IMR-90 (cell line): ENCODE measurements at regions not wholly inside any gene's neighbourhood (a gene's known extent, or its start where the extent isn't known, plus 50 kb on each side); places are given as distances from the start of the nearest gene placed in this dataset.

Source experiments
- ATAC-seq: fragments of 200-7000 bp; cut with Tn5 transposase; 2 replicates; pipeline ENCODE4 v1.9.1; 2020; ENCODE audit warnings: low read depth, mild to moderate bottlenecking, moderate library complexity
- BruUV-seq: library from RNA; stranded (reverse); fragments of 400-500 nt; replicated peaks from 2 replicates; lab custom pipeline; 2021; lab: Mats Ljungman, UMichigan
- CTCF ChIA-PET: fragments of 300-600 bp; formaldehyde crosslinking; extraction: SDS; loops from one replicate; lab custom pipeline; 2021; ENCODE audit warnings: antibody characterized with exemption; lab: Yijun Ruan, JAX
- POLR2A ChIA-PET: fragments of 300-600 bp; sonication (Branson Sonifier 250); formaldehyde crosslinking; loops from one replicate; lab custom pipeline; 2022; ENCODE audit warnings: antibody characterized with exemption; ENCODE audit not compliant: unreplicated experiment; lab: Charles Lee
- DNase-seq: peaks from one replicate; pipeline ENCODE4 v3.0.0; 2013
- H2AFZ ChIP-seq: replicated peaks from 2 replicates; pipeline ENCODE3; 2013; ENCODE audit warnings: low read length, mild to moderate bottlenecking; ENCODE audit not compliant: poor library complexity
- H2AK5ac ChIP-seq: 2 replicates; pipeline ENCODE4 v1.6.1; 2013; ENCODE audit warnings: low read depth, low read length, inconsistent platforms
- H2AK9ac ChIP-seq: replicated peaks from 2 replicates; pipeline ENCODE3; 2013; ENCODE audit warnings: mild to moderate bottlenecking, low read depth, low read length, moderate library complexity; ENCODE audit not compliant: poor library complexity
- H2BK120ac ChIP-seq: 2 replicates; pipeline ENCODE4 v1.6.1; 2013; ENCODE audit warnings: low read depth, low read length, inconsistent platforms
- H2BK15ac ChIP-seq: 3 replicates; pipeline ENCODE4 v1.6.1; 2013; ENCODE audit warnings: low read depth, low read length, inconsistent platforms
- H2BK20ac ChIP-seq: 2 replicates; pipeline ENCODE4 v1.6.1; 2013; ENCODE audit warnings: low read depth, mild to moderate bottlenecking, inconsistent platforms, low read length, moderate library complexity
- H2BK5ac ChIP-seq: 2 replicates; pipeline ENCODE4 v1.6.1; 2013; ENCODE audit warnings: mild to moderate bottlenecking, low read depth, low read length, inconsistent platforms; ENCODE audit not compliant: poor library complexity, severe bottlenecking
- H3K14ac ChIP-seq: replicated peaks from 2 replicates; pipeline ENCODE4 v1.6.1; 2013; ENCODE audit warnings: low read depth, low read length, inconsistent platforms
- H3K18ac ChIP-seq: 2 replicates; pipeline ENCODE4 v1.6.1; 2013; ENCODE audit warnings: low read depth, low read length, control low read depth
- H3K23ac ChIP-seq: 2 replicates; pipeline ENCODE4 v1.6.1; 2013; ENCODE audit warnings: low read depth, low read length, inconsistent platforms
- H3K27ac ChIP-seq: 2 replicates; pipeline ENCODE4 v1.5.1; 2013; ENCODE audit warnings: mild to moderate bottlenecking, control low read depth, low read length; ENCODE audit not compliant: insufficient read depth
- H3K27me3 ChIP-seq: 2 replicates; pipeline ENCODE4 v1.6.1; 2013; ENCODE audit warnings: low read length; ENCODE audit not compliant: control insufficient read depth, insufficient read depth
- H3K36me3 ChIP-seq: 2 replicates; pipeline ENCODE4 v1.6.1; 2013; ENCODE audit warnings: low read length, mixed read lengths; ENCODE audit not compliant: control insufficient read depth, insufficient read depth
- H3K4ac ChIP-seq: 2 replicates; pipeline ENCODE4 v1.6.1; 2013; ENCODE audit warnings: low read depth, low read length, inconsistent platforms
- H3K4me1 ChIP-seq: 2 replicates; pipeline ENCODE4 v1.6.1; 2013; ENCODE audit warnings: low read length, mixed read lengths; ENCODE audit not compliant: control insufficient read depth, insufficient read depth
- H3K4me2 ChIP-seq: 2 replicates; pipeline ENCODE4 v1.6.1; 2013; ENCODE audit warnings: low read depth, mild to moderate bottlenecking, control low read depth, low read length, moderate library complexity
- H3K4me3 ChIP-seq: 2 replicates; pipeline ENCODE4 v1.5.1; 2013; ENCODE audit warnings: low read depth, mild to moderate bottlenecking, control low read depth, low read length, moderate library complexity; ENCODE audit not compliant: insufficient read depth
- H3K56ac ChIP-seq: 2 replicates; pipeline ENCODE4 v1.6.1; 2013; ENCODE audit warnings: low read length, inconsistent platforms; ENCODE audit not compliant: insufficient read depth; ENCODE audit errors: extremely low read depth
- H3K79me1 ChIP-seq, 2 experiments: 2 replicates each; pipeline ENCODE4 v1.6.1; 2013; ENCODE audit warnings: low read length in 2 of 2, inconsistent platforms in 1 of 2, low read depth in 1 of 2
- H3K9ac ChIP-seq: 2 replicates; pipeline ENCODE4 v1.6.1; 2013; ENCODE audit warnings: low read depth, low read length, control low read depth
- H3K9me1 ChIP-seq: 2 replicates; pipeline ENCODE4 v1.6.1; 2013; ENCODE audit warnings: low read length, inconsistent platforms; ENCODE audit not compliant: insufficient read depth
- H3K9me3 ChIP-seq: 2 replicates; pipeline ENCODE4 v1.6.1; 2013; ENCODE audit warnings: low read length; ENCODE audit not compliant: control insufficient read depth, insufficient read depth
- H4K20me1 ChIP-seq: 2 replicates; pipeline ENCODE4 v1.6.1; 2013; ENCODE audit warnings: low read length, inconsistent platforms; ENCODE audit not compliant: insufficient read depth
- H4K5ac ChIP-seq: 2 replicates; pipeline ENCODE4 v1.6.1; 2013; ENCODE audit warnings: mild to moderate bottlenecking, low read depth, low read length, control low read depth
- H4K8ac ChIP-seq, 2 experiments: 2 replicates each; pipeline ENCODE4 v1.6.1; 2013; ENCODE audit warnings: low read depth in 2 of 2, low read length in 2 of 2, control low read depth in 1 of 2, inconsistent platforms in 1 of 2
- H4K91ac ChIP-seq: 2 replicates; pipeline ENCODE4 v1.6.1; 2013; ENCODE audit warnings: low read depth, low read length, inconsistent platforms; ENCODE audit not compliant: insufficient read depth
- BHLHE40 ChIP-seq: fragments of 150-350 bp; IDR thresholded peaks from 2 replicates; pipeline ENCODE4 v1.6.1; 2016; ENCODE audit warnings: mild to moderate bottlenecking, low read depth, low read length
- CEBPB ChIP-seq: IDR thresholded peaks from 2 replicates; pipeline ENCODE4 v1.6.1; 2012; ENCODE audit warnings: low read depth, low read length, improper control_type of control experiment
- CHD1 ChIP-seq: IDR thresholded peaks from 2 replicates; pipeline ENCODE4 v1.6.1; 2012; ENCODE audit warnings: low read depth, low read length, improper control_type of control experiment
- FOS ChIP-seq: fragments of 150-350 bp; IDR thresholded peaks from 2 replicates; pipeline ENCODE4 v1.6.1; 2016; ENCODE audit warnings: low read depth, low read length
- MAFK ChIP-seq: IDR thresholded peaks from 2 replicates; pipeline ENCODE4 v1.6.1; 2012; ENCODE audit warnings: low read depth, low read length, improper control_type of control experiment
- MAZ ChIP-seq: IDR thresholded peaks from 2 replicates; pipeline ENCODE4 v1.6.1; 2012; ENCODE audit warnings: low read depth, mild to moderate bottlenecking, low read length, improper control_type of control experiment, moderate library complexity, borderline replicate concordance
- MXI1 ChIP-seq: IDR thresholded peaks from 2 replicates; pipeline ENCODE4 v1.6.1; 2012; ENCODE audit warnings: low read depth, mild to moderate bottlenecking, low read length, moderate library complexity, borderline replicate concordance
- NFE2L2 ChIP-seq: fragments of 150-350 bp; IDR thresholded peaks from 2 replicates; pipeline ENCODE4 v1.6.1; 2016; ENCODE audit warnings: low read depth, mild to moderate bottlenecking, low read length
- POLR2A ChIP-seq: IDR thresholded peaks from 2 replicates; pipeline ENCODE4 v1.6.1; 2012; ENCODE audit warnings: mild to moderate bottlenecking, low read depth, low read length
- RAD21 ChIP-seq: IDR thresholded peaks from 2 replicates; pipeline ENCODE4 v1.6.1; 2012; ENCODE audit warnings: low read length, improper control_type of control experiment
- RCOR1 ChIP-seq: IDR thresholded peaks from 2 replicates; pipeline ENCODE4 v1.6.1; 2012; ENCODE audit warnings: mild to moderate bottlenecking, low read length, improper control_type of control experiment; ENCODE audit not compliant: insufficient replicate concordance
- RFX5 ChIP-seq: IDR thresholded peaks from 2 replicates; pipeline ENCODE4 v1.8.0; 2012; ENCODE audit warnings: low read depth, mild to moderate bottlenecking, low read length, moderate library complexity
- SMC3 ChIP-seq: fragments of 150-350 bp; IDR thresholded peaks from 2 replicates; pipeline ENCODE4 v1.6.1; 2016; ENCODE audit warnings: low read depth, mild to moderate bottlenecking, antibody characterized with exemption, low read length, moderate library complexity
- WGBS, 2 experiments: methylation state at CpG; one replicate each; pipeline versions ENCODE4 v1.1.5 to v1.1.7; 2013; ENCODE audit warnings: missing lambda C conversion rate in 2 of 2; ENCODE audit not compliant: insufficient read length in 1 of 2; ENCODE audit errors: extremely low coverage in 2 of 2; 5-methylcytosine and 5-hydroxymethylcytosine counted together
- dilution Hi-C: fragments of 300-500 bp; cut with HindIII; formaldehyde crosslinking; loops from one replicate; pipeline ENCODE4 v1.14.3; 2018; ENCODE audit warnings: low sequenced_read_pairs; ENCODE audit not compliant: unreplicated experiment
- in situ Hi-C: fragments of 300-500 bp; cut with MboI; formaldehyde crosslinking; loops from 3 replicates; pipeline ENCODE4 v1.14.3; 2019; ENCODE audit warnings: low sequenced_read_pairs, inconsistent platforms, mixed read lengths
- intact Hi-C: fragments of 100-400 bp; cut with micrococcal nuclease; formaldehyde crosslinking; loops from 2 replicates; pipeline ENCODE4 v1.10.0; 2022
- TF ChIP-seq, protein P1 (sequence below): fragments of 150-350 bp; IDR thresholded peaks from 2 replicates; pipeline ENCODE4 v1.6.1; 2017; ENCODE audit warnings: mild to moderate bottlenecking, antibody characterized with exemption, low read length, low read depth
- TF ChIP-seq, protein P2 (sequence below): fragments of 150-350 bp; IDR thresholded peaks from 2 replicates; pipeline ENCODE4 v1.6.1; 2016; ENCODE audit warnings: low read depth, mild to moderate bottlenecking, low read length, moderate library complexity, borderline replicate concordance
- TF ChIP-seq, protein P3 (sequence below): conservative IDR thresholded peaks from 2 replicates; pipeline ENCODE4 v1.5.1; 2012; ENCODE audit warnings: mild to moderate bottlenecking, low read depth, low read length, improper control_type of control experiment

DNA sequence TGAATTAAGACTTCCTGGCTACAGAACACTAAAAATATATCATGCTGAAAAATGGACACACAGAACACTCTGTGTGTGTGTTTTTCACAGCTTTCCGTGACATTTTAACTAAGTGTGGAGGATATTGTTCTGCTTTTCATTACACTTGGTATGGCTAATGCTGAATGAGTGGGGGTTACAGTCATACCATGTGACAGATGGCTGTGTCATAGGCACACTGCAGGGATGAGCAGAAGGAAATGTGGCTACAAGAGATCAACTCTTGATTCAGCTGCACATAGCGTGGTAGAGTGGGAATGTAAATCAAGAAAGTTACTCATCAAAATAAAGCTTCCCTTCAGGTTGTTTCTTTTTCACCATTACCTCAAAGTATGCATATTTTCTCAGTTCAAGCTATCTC, 669.8 kb downstream of the IQCM start:
- no peaks in the 10 kb centered on the region for H3K79me1 ChIP-seq
- H3K14ac ChIP-seq, result peak overlapping the region; percentile 66; the same call in 1 of the 2 replicates
- H2BK20ac ChIP-seq, result peak overlapping the region; percentile 88
- no peak overlapping the region for H3K23ac ChIP-seq
- peak overlapping the region; percentile 2; the same call in 1 of the 2 replicates for H3K4me2 ChIP-seq
- H3K56ac ChIP-seq, result peak overlapping the region; percentile 34; the same call in 1 of the 2 replicates
- in situ Hi-C loops (no loop called here), intact Hi-C loops (no loop called here), dilution Hi-C loops (no loop called here)
- H3K4ac ChIP-seq, result peak overlapping the region; percentile 81; the same call in 1 of the 2 replicates
- no peaks in the 10 kb centered on the region for H3K9me1 ChIP-seq
- peak overlapping the region; percentile 72; the same call in 1 of the 2 replicates for H3K18ac ChIP-seq
- no peaks in the 10 kb centered on the region for H4K20me1 ChIP-seq
- H2AFZ ChIP-seq, result peak overlapping the region; percentile 77
- H2AK5ac ChIP-seq, result no peak overlapping the region
- H3K9me3 ChIP-seq, result no peaks in the 10 kb centered on the region
- H4K5ac ChIP-seq, result no peak overlapping the region; the same call in 1 of the 2 replicates
- no peak overlapping the region for H3K4me3 ChIP-seq
- TF ChIP-seq CHD1 (no peak), CEBPB (no peak), FOS (peak; percentile 57; the same call in 1 of the 2 replicates), MAZ (no peak), RCOR1 (no peak), BHLHE40 (peak; percentile 84), RAD21 (no peak), MXI1 (no peak), NFE2L2 (no peak), SMC3 (no peak), MAFK (0 out of 2 replicates have a peak, but pooled peaks have one; percentile 3), POLR2A (no peak), RFX5 (no peak)
- TF ChIP-seq, protein P1, sequence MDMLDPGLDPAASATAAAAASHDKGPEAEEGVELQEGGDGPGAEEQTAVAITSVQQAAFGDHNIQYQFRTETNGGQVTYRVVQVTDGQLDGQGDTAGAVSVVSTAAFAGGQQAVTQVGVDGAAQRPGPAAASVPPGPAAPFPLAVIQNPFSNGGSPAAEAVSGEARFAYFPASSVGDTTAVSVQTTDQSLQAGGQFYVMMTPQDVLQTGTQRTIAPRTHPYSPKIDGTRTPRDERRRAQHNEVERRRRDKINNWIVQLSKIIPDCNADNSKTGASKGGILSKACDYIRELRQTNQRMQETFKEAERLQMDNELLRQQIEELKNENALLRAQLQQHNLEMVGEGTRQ, result peak; percentile 79
- TF ChIP-seq, protein P2, sequence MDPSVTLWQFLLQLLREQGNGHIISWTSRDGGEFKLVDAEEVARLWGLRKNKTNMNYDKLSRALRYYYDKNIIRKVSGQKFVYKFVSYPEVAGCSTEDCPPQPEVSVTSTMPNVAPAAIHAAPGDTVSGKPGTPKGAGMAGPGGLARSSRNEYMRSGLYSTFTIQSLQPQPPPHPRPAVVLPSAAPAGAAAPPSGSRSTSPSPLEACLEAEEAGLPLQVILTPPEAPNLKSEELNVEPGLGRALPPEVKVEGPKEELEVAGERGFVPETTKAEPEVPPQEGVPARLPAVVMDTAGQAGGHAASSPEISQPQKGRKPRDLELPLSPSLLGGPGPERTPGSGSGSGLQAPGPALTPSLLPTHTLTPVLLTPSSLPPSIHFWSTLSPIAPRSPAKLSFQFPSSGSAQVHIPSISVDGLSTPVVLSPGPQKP, result no peak
- TF ChIP-seq, protein P3, sequence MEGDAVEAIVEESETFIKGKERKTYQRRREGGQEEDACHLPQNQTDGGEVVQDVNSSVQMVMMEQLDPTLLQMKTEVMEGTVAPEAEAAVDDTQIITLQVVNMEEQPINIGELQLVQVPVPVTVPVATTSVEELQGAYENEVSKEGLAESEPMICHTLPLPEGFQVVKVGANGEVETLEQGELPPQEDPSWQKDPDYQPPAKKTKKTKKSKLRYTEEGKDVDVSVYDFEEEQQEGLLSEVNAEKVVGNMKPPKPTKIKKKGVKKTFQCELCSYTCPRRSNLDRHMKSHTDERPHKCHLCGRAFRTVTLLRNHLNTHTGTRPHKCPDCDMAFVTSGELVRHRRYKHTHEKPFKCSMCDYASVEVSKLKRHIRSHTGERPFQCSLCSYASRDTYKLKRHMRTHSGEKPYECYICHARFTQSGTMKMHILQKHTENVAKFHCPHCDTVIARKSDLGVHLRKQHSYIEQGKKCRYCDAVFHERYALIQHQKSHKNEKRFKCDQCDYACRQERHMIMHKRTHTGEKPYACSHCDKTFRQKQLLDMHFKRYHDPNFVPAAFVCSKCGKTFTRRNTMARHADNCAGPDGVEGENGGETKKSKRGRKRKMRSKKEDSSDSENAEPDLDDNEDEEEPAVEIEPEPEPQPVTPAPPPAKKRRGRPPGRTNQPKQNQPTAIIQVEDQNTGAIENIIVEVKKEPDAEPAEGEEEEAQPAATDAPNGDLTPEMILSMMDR, result no peak
- BruUV-seq, result no TSS peak
- ATAC-seq, result peak; percentile 99
- H2BK15ac ChIP-seq, result peak overlapping the region; percentile 64; the same call in 2 of the 3 replicates
- H3K4me1 ChIP-seq, result peaks cover 4% of the 10 kb centered on the region; the same call in 1 of the 2 replicates
- peak overlapping the region; percentile 93 for H2BK5ac ChIP-seq
- H3K27me3 ChIP-seq, result no peaks in the 10 kb centered on the region
- no peak overlapping the region for H3K9ac ChIP-seq
- H2AK9ac ChIP-seq, result no peak overlapping the region
- H4K91ac ChIP-seq, result no peak overlapping the region
- no peaks in the 10 kb centered on the region for H3K36me3 ChIP-seq
- H2BK120ac ChIP-seq, result peak overlapping the region; percentile 92
- WGBS, 2 experiments, result no CpG with 5 or more reads among the region's 2 CpGs
- CTCF ChIA-PET, result no interaction called here
- POLR2A ChIA-PET, result no interaction called here
- no peak overlapping the region for H3K27ac ChIP-seq
- H4K8ac ChIP-seq, result peak overlapping the region; percentile 41 to 89; a peak in 3 of 4 replicates
- peak; percentile 95 for DNase-seq
